ENCODE measurements at regions not wholly inside any gene's neighbourhood (a gene's known extent, or its start where the extent isn't known, plus 50 kb on each side); places are given as distances from the start of the nearest gene placed in this dataset.

GRCh38 chr20:47862574-47863240 is 77.4 kb upstream of the SULF2 start:
- no peak for TF ChIP-seq CTCF (IDR thresholded peaks at IDR 0.05; ENCODE audit: borderline replicate concordance, control extremely low read depth, extremely low read depth, insufficient read depth, missing control alignments)
- in situ Hi-C loops (cut with MboI; ENCODE audit: low sequenced_read_pairs, unreplicated experiment), result no loop called here
- no peak for DNase-seq (ENCODE audit: low spot score)

- no peak for TF ChIP-seq CTCF (IDR thresholded peaks at IDR 0.05; ENCODE audit: borderline replicate concordance, control extremely low read depth, extremely low read depth, insufficient read depth, missing control alignments)
- in situ Hi-C loops (cut with MboI; ENCODE audit: low sequenced_read_pairs, unreplicated experiment), result no loop called here
- no peak for DNase-seq (ENCODE audit: low spot score)
Measured at GRCh38 chr20:47861116-47861515, 75.8 kb upstream of the SULF2 start.

GRCh38 chr20:47860049-47860830 is 75.0 kb upstream of the SULF2 start:
- TF ChIP-seq CTCF (IDR thresholded peaks at IDR 0.05; ENCODE audit: borderline replicate concordance, control extremely low read depth, extremely low read depth, insufficient read depth, missing control alignments), result no peak
- in situ Hi-C loops (cut with MboI; ENCODE audit: low sequenced_read_pairs, unreplicated experiment), result no loop called here

GRCh38 chr20:47859278-47859677 is 74.0 kb upstream of the SULF2 start:
- no peak for TF ChIP-seq CTCF (IDR thresholded peaks at IDR 0.05; ENCODE audit: borderline replicate concordance, control extremely low read depth, extremely low read depth, insufficient read depth, missing control alignments)
- no peak for DNase-seq (ENCODE audit: low spot score)
- in situ Hi-C loops (cut with MboI; ENCODE audit: low sequenced_read_pairs, unreplicated experiment), result no loop called here

More at GRCh38 chr20:47860049-47860830, 75.0 kb upstream of the SULF2 start:
- no peak for DNase-seq (ENCODE audit: low spot score)

- DNase-seq (ENCODE audit: low spot score), result peak; percentile 73
- TF ChIP-seq CTCF (IDR thresholded peaks at IDR 0.05; ENCODE audit: borderline replicate concordance, control extremely low read depth, extremely low read depth, insufficient read depth, missing control alignments), result no peak
- in situ Hi-C loops (cut with MboI; ENCODE audit: low sequenced_read_pairs, unreplicated experiment), result no loop called here
Measured at GRCh38 chr20:47857569-47858464, 72.5 kb upstream of the SULF2 start.

- no peak for TF ChIP-seq CTCF (IDR thresholded peaks at IDR 0.05; ENCODE audit: borderline replicate concordance, control extremely low read depth, extremely low read depth, insufficient read depth, missing control alignments)
- in situ Hi-C loops (cut with MboI; ENCODE audit: low sequenced_read_pairs, unreplicated experiment), result no loop called here
- DNase-seq (ENCODE audit: low spot score), result peak; percentile 80
Measured at GRCh38 chr20:47857187-47857568, 71.9 kb upstream of the SULF2 start.
